SJSA1 (cell line): ENCODE measurements at regions not wholly inside any gene's neighbourhood (a gene's known extent, or its start where the extent isn't known, plus 50 kb on each side); places are given as distances from the start of the nearest gene placed in this dataset.
"Not testable (repeated sequence)": the region's sequence is repeated elsewhere in the genome, so short reads cannot be mapped to it uniquely, and the experiment has no call there.

Experiments used
- DNase-seq, 2 experiments: peaks; one replicate each; pipeline ENCODE4 v3.0.0-alpha.2; 2015 to 2020; ENCODE audit warnings: low spot score in 2 of 2, low read depth in 1 of 2
- H3K27ac ChIP-seq: fragments of 250-450 bp; sonication (Bioruptor Pico); 2 replicates; pipeline ENCODE4 v1.5.1; 2020; ENCODE audit warnings: mild to moderate bottlenecking, moderate library complexity
- H3K27me3 ChIP-seq: fragments of 250-450 bp; sonication (Bioruptor Pico); replicated peaks from 2 replicates; pipeline ENCODE4 v1.5.1; 2020; ENCODE audit warnings: mild to moderate bottlenecking, moderate library complexity
- H3K36me3 ChIP-seq: fragments of 250-450 bp; sonication (Bioruptor Pico); 2 replicates; pipeline ENCODE4 v1.5.1; 2020; ENCODE audit warnings: mild to moderate bottlenecking
- H3K4me1 ChIP-seq: fragments of 250-450 bp; sonication (Bioruptor Pico); replicated peaks from 2 replicates; pipeline ENCODE4 v1.6.1; 2021; ENCODE audit warnings: mild to moderate bottlenecking
- H3K4me3 ChIP-seq: fragments of 250-450 bp; sonication (Bioruptor Pico); 2 replicates; pipeline ENCODE4 v1.5.1; 2020; ENCODE audit warnings: mild to moderate bottlenecking
- H3K9me3 ChIP-seq: fragments of 250-450 bp; sonication (Bioruptor Pico); replicated peaks from 2 replicates; pipeline ENCODE4 v1.5.1; 2020; ENCODE audit warnings: mild to moderate bottlenecking

GRCh38 chr2:113386780-113387433 is 50.6 kb upstream of the ZNG1B start:
- not testable (repeated sequence) for H3K36me3 ChIP-seq, DNase-seq, H3K27ac ChIP-seq, H3K27me3 ChIP-seq, H3K4me3 ChIP-seq, H3K4me1 ChIP-seq, H3K9me3 ChIP-seq

GRCh38 chr2:113379621-113380020 is 57.9 kb upstream of the ZNG1B start:
- H3K4me1 ChIP-seq, H3K27me3 ChIP-seq, DNase-seq, H3K4me3 ChIP-seq, H3K27ac ChIP-seq, H3K36me3 ChIP-seq, H3K9me3 ChIP-seq: not testable (repeated sequence)

GRCh38 chr2:113376913-113377445 is 60.5 kb upstream of the ZNG1B start:
- no peak overlapping the region for H3K27ac ChIP-seq
- no peaks in the 10 kb centered on the region for H3K9me3 ChIP-seq
- no peaks in the 10 kb centered on the region for H3K27me3 ChIP-seq
- H3K4me3 ChIP-seq, result no peak overlapping the region
- H3K4me1 ChIP-seq, result no peaks in the 10 kb centered on the region
- no peaks in the 10 kb centered on the region for H3K36me3 ChIP-seq
- DNase-seq, result no peak

GRCh38 chr2:113376253-113376912 is 61.1 kb upstream of the ZNG1B start:
- Histone ChIP-seq H3K27me3 (no peaks in the 10 kb centered on the region), H3K9me3 (no peaks in the 10 kb centered on the region), H3K4me3 (no peak overlapping the region), H3K36me3 (no peaks in the 10 kb centered on the region), H3K27ac (no peak overlapping the region), H3K4me1 (no peaks in the 10 kb centered on the region)
- DNase-seq, result no peak

- H3K27me3 ChIP-seq, H3K4me1 ChIP-seq, H3K9me3 ChIP-seq, H3K36me3 ChIP-seq, DNase-seq, H3K4me3 ChIP-seq, H3K27ac ChIP-seq: not testable (repeated sequence)
Measured at GRCh38 chr2:113374857-113375256, 62.6 kb upstream of the ZNG1B start.

- not testable (repeated sequence) for H3K9me3 ChIP-seq, H3K4me1 ChIP-seq, H3K27ac ChIP-seq, H3K27me3 ChIP-seq, DNase-seq, H3K36me3 ChIP-seq, H3K4me3 ChIP-seq
Measured at GRCh38 chr2:113372258-113372834, 65.1 kb upstream of the ZNG1B start.

- no peak overlapping the region for H3K27ac ChIP-seq
- peaks cover 21% of the 10 kb centered on the region for H3K4me1 ChIP-seq
- no peaks in the 10 kb centered on the region for H3K27me3 ChIP-seq
- H3K9me3 ChIP-seq, result no peaks in the 10 kb centered on the region
- peak; percentile 72 to 76 for DNase-seq
- no peak overlapping the region for H3K4me3 ChIP-seq
- no peaks in the 10 kb centered on the region for H3K36me3 ChIP-seq
Measured at GRCh38 chr2:113370478-113371091, 66.9 kb upstream of the ZNG1B start.

GRCh38 chr2:113370030-113370429 is 67.5 kb upstream of the ZNG1B start:
- Histone ChIP-seq H3K4me3 (no peak overlapping the region), H3K36me3 (no peaks in the 10 kb centered on the region), H3K4me1 (peaks cover 21% of the 10 kb centered on the region), H3K27ac (no peak overlapping the region), H3K27me3 (no peaks in the 10 kb centered on the region), H3K9me3 (no peaks in the 10 kb centered on the region)
- no peak for DNase-seq

- not testable (repeated sequence) for H3K9me3 ChIP-seq, H3K4me3 ChIP-seq, H3K36me3 ChIP-seq, H3K27me3 ChIP-seq, DNase-seq, H3K27ac ChIP-seq
- H3K4me1 ChIP-seq, result peaks cover 21% of the 10 kb centered on the region
Measured at GRCh38 chr2:113368581-113368980, 68.9 kb upstream of the ZNG1B start.

- H3K27me3 ChIP-seq, H3K9me3 ChIP-seq, H3K36me3 ChIP-seq, H3K4me3 ChIP-seq: not testable (repeated sequence)
- peak overlapping the region; percentile 61 for H3K27ac ChIP-seq
- H3K4me1 ChIP-seq, result peaks cover 21% of the 10 kb centered on the region
- peak; percentile 56 to 74 for DNase-seq
Measured at GRCh38 chr2:113366821-113367220, 70.7 kb upstream of the ZNG1B start.

- H3K9me3 ChIP-seq, H3K27ac ChIP-seq: not testable (repeated sequence)
Measured at GRCh38 chr2:113365791-113366190, 71.7 kb upstream of the ZNG1B start.

GRCh38 chr2:113365290-113365689 is 72.2 kb upstream of the ZNG1B start:
- not testable (repeated sequence) for H3K27me3 ChIP-seq, H3K36me3 ChIP-seq, H3K4me3 ChIP-seq, DNase-seq, H3K27ac ChIP-seq, H3K9me3 ChIP-seq
- peaks cover 19% of the 10 kb centered on the region for H3K4me1 ChIP-seq

More at GRCh38 chr2:113365791-113366190, 71.7 kb upstream of the ZNG1B start:
- peaks cover 21% of the 10 kb centered on the region for H3K4me1 ChIP-seq
- H3K27me3 ChIP-seq, DNase-seq, H3K36me3 ChIP-seq, H3K4me3 ChIP-seq: not testable (repeated sequence)

GRCh38 chr2:113361051-113361450 is 76.4 kb upstream of the ZNG1B start:
- H3K36me3 ChIP-seq, result no peaks in the 10 kb centered on the region
- no peak overlapping the region for H3K27ac ChIP-seq
- H3K4me3 ChIP-seq, result no peak overlapping the region
- H3K9me3 ChIP-seq, result no peaks in the 10 kb centered on the region
- no peak for DNase-seq
- H3K4me1 ChIP-seq, result no peaks in the 10 kb centered on the region
- H3K27me3 ChIP-seq, result no peaks in the 10 kb centered on the region

GRCh38 chr2:113357071-113357470 is 78.3 kb upstream of the PAX8 start:
- H3K9me3 ChIP-seq, result no peaks in the 10 kb centered on the region
- H3K4me1 ChIP-seq, result no peaks in the 10 kb centered on the region
- H3K27me3 ChIP-seq, result no peaks in the 10 kb centered on the region
- H3K4me3 ChIP-seq, result no peak overlapping the region
- no peak for DNase-seq
- no peaks in the 10 kb centered on the region for H3K36me3 ChIP-seq
- no peak overlapping the region for H3K27ac ChIP-seq
